GM12872 (cell line): ENCODE measurements at regions not wholly inside any gene's neighbourhood (a gene's known extent, or its start where the extent isn't known, plus 50 kb on each side); places are given as distances from the start of the nearest gene placed in this dataset.
A peak's percentile ranks its signal among the peaks of the same experiment; 100 is the strongest.

ENCODE experiments used
- CTCF ChIP-seq: IDR thresholded peaks from 3 replicates; pipeline ENCODE4 v1.5.1; 2011; ENCODE audit warnings: low read depth, mild to moderate bottlenecking, low read length, moderate library complexity; ENCODE audit not compliant: insufficient read depth

DNA sequence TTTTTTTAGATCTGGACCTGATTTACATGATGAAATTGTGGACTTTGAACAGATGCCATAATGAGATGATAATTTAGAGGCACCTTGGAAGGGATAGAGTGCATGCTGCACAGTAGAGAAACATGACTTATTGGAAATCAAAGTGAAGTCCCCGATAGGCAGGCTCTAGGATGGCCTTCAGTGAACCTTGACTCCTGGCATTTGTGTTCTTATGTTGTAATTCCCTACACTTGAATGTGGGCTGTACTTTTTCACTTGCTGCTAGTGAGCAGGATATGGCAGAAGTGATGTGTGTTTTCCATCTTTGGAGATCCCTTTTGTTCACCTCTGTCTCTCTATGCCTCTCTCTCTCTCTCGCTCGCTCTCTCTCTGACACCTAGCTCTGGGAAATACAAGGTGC, 1614.6 kb downstream of the PCDH9 start:
- no peak for TF ChIP-seq CTCF

GRCh38 chr13:65613004-65613403, 1617.1 kb downstream of the PCDH9 start:
- TF ChIP-seq CTCF: peak; percentile 52; the same call in 2 of the 3 replicates

GRCh38 chr13:65609350-65609749, 1620.8 kb downstream of the PCDH9 start:
- no peak for TF ChIP-seq CTCF

DNA sequence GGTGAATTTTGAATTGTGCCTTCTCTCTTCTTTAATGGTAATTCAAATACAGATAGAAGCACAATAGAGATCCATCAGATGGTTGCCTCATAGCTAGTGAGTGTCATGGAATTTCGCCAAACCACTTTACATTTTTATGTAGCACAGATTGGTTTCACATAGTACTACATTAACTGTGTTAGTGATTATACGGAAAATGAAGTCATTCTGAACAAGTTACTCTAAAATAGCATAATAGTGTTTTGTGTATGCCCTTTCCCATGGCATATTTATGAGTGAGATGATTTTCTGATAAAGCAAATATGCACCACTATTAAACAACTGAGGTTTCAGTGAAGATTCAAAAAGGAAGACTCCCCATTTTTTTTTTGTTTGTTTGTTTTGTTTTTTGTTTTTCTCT, 1623.5 kb downstream of the PCDH9 start:
- TF ChIP-seq CTCF: no peak

GRCh38 chr13:65605396-65605795, 1624.7 kb downstream of the PCDH9 start:
- TF ChIP-seq CTCF: no peak

DNA sequence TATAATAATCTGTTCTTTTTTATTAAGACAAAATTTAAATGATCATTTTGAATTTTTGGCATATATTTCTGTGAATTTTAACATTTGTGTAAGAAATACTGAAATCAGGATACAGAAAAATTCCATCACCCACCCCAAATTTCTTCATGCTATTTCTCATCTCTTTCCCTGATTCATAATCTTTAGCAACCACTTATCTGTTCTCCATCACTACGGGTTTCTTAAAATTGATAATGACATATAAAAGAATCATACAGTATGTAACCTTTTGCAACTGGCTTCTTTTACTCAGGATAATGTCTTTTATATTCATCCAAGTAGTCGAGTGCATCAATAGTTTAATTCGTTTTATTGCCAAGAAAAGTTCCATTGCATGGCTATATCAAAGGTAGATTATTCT, 1627.0 kb downstream of the PCDH9 start:
- no peak for TF ChIP-seq CTCF

DNA sequence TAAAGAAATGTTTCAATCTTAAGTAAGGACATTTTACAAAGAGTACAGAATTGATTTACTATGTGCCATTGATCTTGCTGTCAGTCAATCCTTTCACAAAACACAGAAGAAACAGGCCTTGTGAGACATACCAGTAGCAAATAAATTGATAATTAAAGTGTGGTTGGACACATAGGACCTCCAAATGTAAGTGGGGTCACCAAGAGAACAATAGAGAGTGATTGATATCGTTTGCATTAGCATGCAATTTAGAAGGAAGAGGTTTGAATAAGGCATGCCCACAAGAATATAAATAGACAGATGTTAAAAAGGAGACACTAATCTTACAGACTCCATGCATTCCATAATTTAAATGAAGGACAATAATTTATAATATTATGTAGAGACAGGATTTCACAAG, 1628.3 kb downstream of the PCDH9 start:
- no peak for TF ChIP-seq CTCF

DNA sequence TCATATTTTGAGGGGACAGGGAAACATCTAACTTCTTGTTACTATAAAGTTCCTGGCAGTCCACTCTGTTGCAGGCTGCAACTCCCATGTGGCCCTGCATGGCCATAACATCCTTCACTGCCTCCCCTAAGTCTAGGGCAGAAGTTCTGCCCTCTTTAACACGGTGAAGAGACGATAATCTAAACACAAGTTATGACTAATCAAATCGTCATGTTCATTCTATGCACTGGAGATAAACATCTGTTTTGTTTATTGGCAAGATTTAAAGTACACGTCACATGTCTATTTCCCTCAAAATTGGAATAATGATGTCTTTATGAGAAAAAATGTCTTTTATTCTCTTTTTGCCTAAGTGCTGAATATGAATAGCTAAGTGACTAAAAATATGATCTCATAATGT, 1629.4 kb downstream of the PCDH9 start:
- no peak for TF ChIP-seq CTCF
